HG03442 (cell line): ENCODE measurements at regions not wholly inside any gene's neighbourhood (a gene's known extent, or its start where the extent isn't known, plus 50 kb on each side); places are given as distances from the start of the nearest gene placed in this dataset.

Experiments used
- ATAC-seq: cut with Tn5 transposase; IDR thresholded peaks from one replicate; pipeline ENCODE4 v1.9.1; 2021; ENCODE audit warnings: mild to moderate bottlenecking, moderate library complexity; ENCODE audit not compliant: unreplicated experiment

DNA sequence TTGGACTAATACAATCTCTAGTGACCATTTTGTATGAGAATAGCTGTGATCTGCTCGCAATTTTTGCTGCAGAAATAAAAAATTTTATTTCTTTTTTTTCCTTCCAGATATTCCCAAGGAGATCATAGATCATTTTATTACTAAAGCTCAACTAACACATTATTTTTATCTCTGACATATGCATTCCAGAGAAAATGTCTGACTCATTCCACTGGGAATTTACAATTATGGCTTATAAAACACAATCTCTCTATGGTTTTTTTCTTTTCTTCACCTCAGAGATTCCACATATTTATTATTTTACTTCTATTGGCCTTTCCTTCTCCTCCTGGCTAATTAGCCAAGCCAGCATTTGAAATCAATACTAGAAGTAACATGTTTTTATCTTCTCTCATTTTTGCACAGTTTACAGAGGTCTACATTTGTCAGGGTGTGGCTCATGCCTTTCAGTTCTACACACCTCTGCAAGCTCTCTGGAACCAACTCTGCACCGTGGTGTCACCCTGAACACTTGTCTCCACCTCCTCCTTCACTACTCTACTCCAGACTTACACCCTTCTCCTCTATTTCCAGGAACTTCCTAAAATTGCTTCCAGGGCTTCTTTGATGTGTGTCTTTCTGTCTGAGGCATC, 59.8 kb upstream of the GPM6A start:
- no peak for ATAC-seq

DNA sequence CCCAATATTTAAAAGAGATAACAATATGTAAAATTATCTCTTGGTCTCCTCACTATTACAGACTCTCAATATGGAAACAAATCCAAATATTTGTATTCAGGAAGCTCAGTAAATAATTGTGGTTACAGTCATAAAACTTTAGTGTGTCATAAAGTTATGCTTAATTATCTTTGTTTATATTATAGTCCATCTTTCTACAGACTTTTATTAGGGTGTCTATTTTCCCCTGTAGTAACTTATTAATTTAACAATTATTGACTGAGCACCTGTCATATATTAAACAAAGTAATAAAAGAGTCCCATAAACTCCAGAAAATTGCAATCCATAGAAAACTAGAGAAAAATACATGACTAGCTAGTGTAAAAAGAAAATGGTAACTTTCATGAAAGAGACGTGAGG, 61.6 kb upstream of the GPM6A start:
- no peak for ATAC-seq

DNA sequence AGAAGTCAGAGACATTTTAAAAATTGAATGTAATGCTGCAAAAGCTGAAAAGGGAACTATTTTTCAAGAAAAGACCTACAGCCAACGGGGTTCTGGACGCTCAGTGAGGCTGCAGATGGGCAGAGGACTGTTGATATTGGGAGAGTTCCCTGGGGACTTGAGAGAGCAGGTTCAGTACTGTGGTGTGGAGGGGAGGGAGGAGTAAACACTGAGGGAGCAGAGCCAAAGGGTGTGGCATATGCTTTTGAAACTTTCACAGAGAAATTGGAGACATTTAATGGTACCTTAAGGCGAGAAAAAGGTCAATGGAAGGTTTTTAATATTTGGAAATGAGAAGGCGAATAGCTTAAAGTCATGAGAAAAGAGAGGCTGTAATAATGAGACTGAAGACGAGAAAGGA, 62.2 kb upstream of the GPM6A start:
- no peak for ATAC-seq

DNA sequence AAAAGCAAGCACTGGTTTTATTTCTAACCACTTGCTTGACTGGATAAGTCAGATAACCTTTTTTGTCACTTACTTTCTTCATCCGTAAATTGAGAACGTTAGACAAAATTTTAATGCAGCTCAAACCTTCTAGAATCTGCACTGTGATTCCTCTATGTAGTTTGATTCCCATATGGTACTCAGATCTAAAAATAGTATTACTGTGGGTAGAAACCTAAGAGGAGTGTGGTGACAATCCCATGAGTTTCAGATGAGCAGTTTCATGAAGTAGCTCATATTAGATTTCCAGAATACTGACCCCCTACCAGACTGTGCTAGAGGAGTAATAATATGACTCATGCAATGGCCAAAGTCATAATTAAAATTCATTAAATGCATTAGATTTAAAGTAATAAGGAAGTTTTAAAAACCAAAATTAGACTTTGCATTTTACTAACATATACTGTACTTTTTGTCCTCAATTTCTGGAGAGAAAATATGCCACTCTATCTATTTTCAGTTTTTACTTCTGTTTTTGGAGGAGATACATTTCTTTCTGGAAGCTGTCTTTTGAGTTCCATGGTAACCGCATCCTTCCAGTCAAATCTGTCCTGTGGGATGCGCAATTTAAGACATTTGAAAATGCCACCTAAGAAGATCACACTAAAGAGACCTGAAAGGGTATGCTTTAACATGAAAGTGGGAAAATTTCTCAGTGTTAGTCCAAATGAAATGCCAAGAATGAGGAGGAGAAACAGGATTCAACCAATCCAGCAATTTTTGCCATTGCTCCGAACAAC, 64.1 kb upstream of the GPM6A start:
- no peak for ATAC-seq

DNA sequence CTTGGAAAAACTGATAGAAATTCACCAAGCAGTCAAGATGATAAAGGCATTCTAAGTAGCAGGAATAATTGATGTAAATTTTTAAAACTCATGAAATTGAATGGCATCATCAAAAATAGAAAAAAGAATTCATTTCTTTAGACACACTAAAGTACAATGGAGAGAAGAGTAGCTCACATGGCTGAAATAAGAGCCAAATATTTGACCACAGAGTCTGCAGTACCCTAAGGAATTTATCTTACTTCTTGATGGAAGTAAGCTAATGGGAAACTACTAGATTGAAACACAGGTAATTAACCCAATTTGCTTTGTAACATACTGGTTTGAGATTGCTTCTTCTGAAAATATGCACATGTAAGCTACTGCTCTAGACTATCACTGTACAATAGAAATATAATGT, 70.8 kb upstream of the GPM6A start:
- no peak for ATAC-seq

DNA sequence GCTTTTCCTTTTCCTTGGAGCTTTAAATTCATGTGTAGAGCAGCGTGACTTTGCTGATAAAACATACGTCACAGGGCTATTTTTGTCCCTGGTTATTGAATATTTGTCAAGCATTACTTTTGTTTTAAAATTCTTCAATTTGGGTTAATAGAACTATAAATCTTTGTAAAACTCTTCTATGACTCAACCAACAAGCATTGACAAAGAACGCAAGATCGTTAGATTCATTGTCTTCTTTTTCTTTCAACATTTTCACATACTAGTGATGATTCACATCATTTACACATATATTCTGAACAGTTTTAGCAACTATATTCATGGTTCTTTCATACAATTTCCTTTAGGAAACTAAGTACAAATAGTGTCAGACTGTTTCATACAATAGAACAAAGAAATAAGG, 72.0 kb upstream of the GPM6A start:
- ATAC-seq = no peak

DNA sequence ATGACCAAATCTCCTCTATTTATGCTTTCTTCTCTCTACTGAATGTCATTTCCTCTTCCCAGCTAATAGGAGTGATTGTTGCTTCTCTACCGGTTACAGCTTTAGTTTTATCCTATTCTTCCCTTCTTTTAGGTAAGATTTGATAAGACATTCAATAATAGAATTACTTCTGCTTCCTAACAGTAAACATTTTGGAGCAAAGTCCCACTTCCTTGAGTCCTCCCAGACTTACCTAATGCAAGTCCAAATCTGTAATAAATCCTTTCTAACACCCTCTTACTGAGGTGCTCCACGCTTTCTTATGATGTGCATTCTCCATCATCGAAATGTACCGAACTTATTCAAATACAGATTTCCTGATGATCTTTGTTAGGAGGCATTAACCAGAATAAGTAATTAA, 79.2 kb upstream of the GPM6A start:
- no peak for ATAC-seq

DNA sequence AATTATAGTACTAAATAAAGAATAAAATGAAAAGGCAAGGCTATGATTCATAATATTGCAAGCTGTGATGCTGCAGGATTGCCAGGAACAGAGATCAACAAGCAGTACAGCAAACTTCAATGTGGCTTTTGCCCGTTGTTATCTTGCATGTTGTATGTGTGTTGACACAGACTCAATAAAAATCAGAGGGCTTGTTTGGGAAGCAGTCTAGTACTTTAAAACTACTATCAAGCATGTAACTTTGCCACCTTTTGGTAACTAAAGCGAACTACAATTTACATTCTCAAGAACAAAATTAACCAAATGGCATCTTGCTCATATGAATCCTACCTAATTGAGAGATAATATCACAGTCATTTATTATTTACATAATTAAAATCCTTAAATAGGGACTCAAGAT, 79.8 kb upstream of the GPM6A start:
- no peak for ATAC-seq

DNA sequence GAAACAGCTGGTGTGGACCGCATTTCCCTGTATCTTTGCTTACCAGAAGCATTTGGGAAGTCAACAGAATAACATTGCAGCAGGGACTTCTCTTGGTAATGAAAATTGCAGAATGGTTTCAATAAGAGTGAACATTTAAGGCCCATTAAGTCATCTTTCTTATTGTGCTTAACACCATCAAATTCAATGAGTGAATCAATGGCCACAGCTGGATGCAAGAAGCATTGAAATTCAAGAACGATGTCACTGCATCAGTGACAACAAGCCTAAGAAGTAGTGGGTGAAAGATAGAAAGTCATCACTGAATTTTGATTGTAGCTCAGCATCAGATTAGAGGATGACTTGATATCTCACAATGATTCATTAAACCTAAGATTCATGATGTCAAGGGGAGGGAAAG, 93.9 kb upstream of the GPM6A start:
- ATAC-seq = no peak

DNA sequence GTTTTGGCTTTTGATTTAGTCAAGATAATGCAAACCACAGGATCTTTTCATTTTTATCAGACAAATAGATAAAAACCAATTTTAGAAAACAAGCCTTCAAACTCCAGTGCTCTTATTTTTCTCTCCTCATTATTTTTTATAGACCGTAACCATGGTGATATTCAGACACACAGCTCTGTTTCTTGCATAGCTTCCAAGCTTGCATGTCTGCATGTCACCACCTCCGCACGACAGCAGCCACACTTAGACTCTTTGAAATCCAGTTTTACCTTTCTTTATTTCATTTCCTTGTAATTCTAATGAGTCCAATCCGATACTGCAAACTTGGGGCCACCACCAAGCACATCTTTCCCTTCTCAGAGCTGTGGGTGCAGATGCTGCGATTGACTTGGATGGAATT, 94.3 kb upstream of the GPM6A start:
- ATAC-seq = no peak

DNA sequence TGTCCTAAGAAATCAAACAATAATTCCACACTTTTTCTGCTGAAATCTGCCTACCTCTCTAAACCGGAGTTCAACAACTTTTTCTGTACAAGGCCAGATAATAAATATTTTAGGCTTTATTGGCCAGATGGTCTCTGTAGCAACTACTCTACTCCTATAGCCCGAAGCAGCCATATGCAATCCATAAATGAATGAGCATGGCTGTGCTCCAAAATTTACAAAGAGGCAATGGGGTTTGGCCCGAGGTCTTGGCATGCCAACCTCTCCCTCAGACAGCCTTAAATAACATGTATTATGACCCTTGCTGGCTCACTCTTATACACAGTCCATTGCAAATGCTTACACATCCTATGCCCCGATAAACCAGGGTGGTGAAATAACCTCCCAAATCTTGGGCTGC, 98.6 kb upstream of the GPM6A start:
- ATAC-seq = no peak

DNA sequence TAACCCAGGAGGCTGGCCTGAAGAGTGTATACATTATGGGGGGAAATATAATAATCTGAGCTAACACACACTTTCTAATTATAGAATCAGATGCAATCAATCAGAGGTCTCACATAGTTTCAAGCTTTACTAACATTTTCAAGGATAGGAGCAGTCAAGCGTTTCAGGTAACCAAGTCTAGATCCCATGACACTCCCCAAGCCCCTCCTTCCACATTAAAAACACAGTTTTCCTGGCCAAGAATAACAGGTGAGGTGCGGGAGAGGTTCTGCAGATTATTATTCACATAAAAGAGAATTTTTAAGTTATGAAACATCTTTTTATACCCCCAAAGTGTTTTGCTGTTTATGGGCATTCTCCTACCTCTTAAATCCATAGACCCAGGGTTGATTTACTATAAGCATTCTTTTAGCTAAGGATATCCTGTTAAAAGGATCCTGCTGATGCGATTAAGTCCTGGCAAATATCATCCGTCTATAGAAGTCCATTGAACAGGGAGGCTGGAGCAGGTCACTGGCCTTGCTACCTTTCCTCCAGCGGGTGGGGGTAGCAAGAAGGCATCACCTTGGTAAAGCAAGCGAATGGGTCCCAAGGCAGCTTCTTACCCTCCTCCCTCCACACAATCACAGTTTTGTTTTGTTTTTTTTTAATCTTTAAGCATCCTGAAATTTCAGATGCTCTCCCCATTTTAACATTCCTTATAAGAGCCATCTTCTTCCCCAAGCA, 104.7 kb upstream of the GPM6A start:
- no peak for ATAC-seq

DNA sequence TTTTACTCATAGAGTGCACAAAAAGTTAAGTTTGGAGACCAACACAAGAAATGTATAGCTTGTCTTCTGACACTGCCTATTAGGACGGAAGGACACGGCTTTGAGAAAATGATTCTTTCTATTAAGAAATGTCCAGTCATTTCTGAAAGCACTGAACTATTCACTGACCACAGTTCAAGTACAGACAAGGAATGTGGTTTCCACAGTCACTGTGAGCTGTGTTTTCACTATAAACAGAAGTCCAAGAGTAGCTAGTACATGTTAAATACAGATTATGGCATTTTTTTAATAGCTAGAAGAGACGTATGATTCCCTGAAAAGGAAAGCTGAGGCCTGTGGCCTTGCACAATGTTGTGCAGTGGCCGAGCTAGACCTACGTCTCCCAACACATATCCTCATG, 115.1 kb upstream of the GPM6A start:
- ATAC-seq = peak; percentile 84

DNA sequence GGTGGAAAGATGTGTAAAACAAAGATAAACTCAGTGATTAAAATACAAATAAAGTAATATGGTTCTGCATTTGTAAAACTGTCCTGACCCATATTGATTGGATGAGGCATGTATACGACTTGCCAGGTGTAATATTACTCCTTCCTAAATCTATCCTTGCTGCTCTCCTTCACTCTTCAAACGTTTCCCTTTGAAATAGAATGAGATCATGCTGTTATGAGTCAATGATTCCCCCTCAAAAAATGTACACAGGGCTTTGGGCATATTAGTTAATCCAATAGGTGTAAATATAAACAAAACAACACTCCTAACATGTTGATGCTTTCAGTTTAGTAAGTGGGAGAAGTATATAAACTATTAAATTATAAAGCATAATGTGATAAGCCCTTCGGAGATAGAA, 117.4 kb upstream of the GPM6A start:
- no peak for ATAC-seq

DNA sequence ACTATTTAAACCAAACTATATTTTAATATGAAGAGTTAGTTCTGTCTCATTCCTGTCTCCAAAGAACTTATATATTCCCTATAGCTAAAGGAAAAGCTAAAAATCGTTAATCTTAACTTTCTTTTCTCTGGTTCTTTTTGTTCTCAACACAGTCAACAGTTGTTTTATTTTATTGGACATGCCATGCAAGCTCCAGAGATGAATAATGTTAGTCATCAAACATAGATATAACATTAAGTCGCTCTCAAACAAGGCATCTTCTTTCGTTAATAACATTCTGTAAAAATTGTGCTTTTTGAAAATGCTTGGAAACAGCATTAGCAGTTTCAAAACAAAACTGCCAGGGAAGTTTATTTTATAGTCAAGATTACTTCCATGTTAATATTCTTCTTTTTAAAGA, 117.9 kb upstream of the GPM6A start:
- ATAC-seq = no peak

DNA sequence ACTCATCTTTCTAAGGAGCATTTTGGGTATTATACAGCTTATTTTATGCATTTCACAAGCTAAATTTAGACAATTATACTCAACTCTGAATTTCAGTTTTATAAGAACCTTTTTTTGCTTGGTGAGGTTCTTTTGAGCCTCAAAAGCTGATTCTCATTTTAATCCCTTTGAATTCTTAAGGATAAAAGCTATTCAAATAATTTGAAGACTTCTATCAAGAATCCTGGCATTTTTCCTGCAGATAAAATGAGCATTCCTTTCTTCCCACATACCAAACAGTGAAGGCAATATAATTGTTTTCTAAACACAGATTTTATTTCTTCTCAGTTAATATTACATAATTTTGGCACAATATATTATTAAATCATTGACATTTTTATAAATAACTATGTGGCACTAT, 118.4 kb upstream of the GPM6A start:
- no peak for ATAC-seq

DNA sequence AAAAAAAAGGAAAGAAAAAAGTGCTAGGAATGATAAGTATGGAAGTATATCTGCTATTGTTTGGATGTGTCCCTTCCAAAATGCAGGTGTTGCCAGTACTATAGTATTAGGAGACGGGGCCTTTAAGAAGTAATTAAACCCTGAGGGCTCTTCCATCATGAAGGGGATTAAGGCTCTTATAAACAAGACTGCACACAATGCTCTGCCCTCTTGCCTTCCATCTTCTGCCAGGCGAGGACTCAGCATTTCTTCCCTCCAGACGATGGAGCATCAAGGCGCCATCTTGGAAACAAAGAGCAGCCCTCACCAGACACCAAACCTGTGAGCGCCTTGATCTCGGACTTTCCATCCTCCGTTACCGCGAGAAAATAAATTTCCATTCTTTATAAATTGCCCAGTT, 120.1 kb upstream of the GPM6A start:
- ATAC-seq = no peak

DNA sequence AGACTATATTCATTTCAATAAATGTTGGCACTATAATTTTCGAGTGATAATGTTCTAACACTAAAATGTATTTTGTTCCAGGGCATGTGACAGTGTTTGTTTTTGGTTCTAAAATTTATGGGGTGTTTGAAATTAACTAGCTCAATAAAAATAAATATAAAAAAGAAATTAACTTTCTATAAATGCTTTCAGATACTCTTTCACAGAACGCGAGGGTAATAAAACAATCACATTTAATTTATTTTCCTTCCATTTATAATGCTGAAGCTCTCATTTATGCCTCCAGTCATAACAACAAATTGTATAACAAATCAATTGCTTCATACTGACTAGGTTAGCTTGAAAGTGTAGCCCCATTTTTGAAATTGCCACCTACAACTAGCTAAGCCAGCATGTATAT, 122.4 kb upstream of the GPM6A start:
- ATAC-seq = no peak

DNA sequence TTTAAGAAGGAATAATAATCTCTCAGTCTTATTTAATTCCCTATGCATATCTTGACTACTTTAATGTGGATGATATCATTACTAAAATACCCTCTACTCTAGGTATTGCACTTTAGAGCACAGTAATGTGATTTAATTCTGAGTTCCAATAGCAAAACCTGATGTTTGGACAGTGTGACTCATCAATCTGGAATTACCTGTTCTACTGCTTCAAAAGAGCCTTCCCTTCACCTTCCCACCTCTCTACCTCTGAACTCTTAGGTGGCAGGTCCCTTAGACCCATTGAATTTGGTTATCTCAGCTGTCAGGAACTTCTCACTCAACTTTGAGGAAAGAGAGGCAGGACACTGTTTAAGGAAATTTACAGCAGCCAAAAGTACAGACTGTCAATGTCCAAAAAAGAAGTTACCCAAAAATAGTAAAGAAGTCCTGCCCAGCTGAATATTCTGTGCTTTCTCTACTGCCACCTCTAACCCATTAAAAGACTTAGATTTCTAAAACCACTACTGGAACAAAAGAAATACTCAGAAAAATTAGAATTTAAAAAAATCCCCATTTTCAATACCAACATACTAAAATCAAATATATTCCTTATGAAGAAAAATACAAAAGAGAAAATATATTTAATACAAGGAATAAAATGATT, 123.1 kb upstream of the GPM6A start:
- no peak for ATAC-seq

DNA sequence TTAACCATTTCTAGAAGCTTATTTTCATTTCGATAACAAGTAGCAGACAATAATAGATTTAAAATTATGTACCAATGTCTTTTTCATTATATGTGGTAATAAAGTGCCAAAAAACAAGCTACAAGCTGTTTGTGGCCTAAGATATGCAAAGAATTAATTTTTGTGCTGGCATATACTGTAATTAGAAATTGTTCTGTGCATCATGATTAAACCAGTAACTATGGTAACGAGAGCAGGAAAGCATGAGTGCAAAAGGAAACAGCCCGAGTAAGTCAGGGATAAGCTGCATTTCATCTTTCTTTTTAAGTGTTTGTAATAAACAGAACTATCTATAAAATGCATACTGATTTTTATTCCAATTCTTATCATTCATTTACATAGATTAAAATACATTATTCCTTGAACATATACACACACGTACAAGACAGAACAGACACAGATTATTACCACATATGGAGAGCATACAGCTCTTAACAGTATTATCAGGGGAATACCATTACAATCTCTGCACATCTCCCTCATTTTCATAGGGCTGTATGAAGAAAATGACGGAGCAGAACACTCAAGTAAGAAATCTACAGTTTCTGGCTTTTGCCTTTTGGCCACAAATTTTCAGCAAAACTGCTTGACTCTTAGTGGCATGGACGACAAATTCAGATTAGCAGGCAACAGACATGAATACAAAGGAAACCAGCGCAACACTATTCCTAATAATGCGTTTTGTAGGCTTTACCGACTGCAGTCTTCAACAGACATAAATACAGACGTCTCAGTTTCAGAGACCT, 121.3 kb upstream of the WDR17 start:
- no peak for ATAC-seq
